SK-N-SH (cell line): ENCODE measurements at regions not wholly inside any gene's neighbourhood (a gene's known extent, or its start where the extent isn't known, plus 50 kb on each side); places are given as distances from the start of the nearest gene placed in this dataset.
"Not testable (repeated sequence)": the region's sequence is repeated elsewhere in the genome, so short reads cannot be mapped to it uniquely, and the experiment has no call there.

Experiments used
- CTCF ChIA-PET: fragments of 300-600, 350-600 bp; formaldehyde crosslinking; extraction: SDS; loops from one replicate; lab custom pipeline; 2021; lab: Yijun Ruan, JAX
- POLR2A ChIA-PET: fragments of 350-600 bp; sonication (Branson Sonifier 250); formaldehyde crosslinking; extraction: SDS; loops from one replicate; lab custom pipeline; 2020; ENCODE audit warnings: antibody characterized with exemption, inconsistent platforms; lab: Yijun Ruan, JAX
- DNase-seq: peaks from one replicate; pipeline ENCODE4 v3.0.0; 2012
- H2AFZ ChIP-seq: fragments of 200-600 bp; sonication (generic); 2 replicates; pipeline ENCODE4 v1.8.1; 2016; ENCODE audit warnings: antibody characterized with exemption, mild to moderate bottlenecking, low read depth
- H3F3A ChIP-seq: fragments of 200-600 bp; sonication (generic); replicated peaks from 2 replicates; pipeline ENCODE3; 2016; ENCODE audit warnings: antibody characterized with exemption, mild to moderate bottlenecking; ENCODE audit not compliant: insufficient read depth
- H3K27ac ChIP-seq, 2 experiments: fragments of 200-500 bp in 1 of 2; fragments of 200-600 bp in 1 of 2; sonication (Bioruptor generic) in 1 of 2; sonication (generic), shearing (Covaris generic) in 1 of 2; 2 replicates each; pipeline versions ENCODE4 v1.5.1 to v1.6.1; 2014 to 2016; ENCODE audit warnings: low read depth in 2 of 2, inconsistent platforms in 1 of 2, low read length in 1 of 2, mild to moderate bottlenecking in 1 of 2, mixed read lengths in 1 of 2
- H3K27me3 ChIP-seq: fragments of 200-600 bp; sonication (generic), shearing (Covaris generic); 2 replicates; pipeline ENCODE4 v1.6.1; 2016; ENCODE audit warnings: mixed run types; ENCODE audit not compliant: insufficient read depth
- H3K36me3 ChIP-seq, 2 experiments: fragments of 200-500 bp in 1 of 2; fragments of 200-600 bp in 1 of 2; sonication (Bioruptor generic) in 1 of 2; sonication (generic) in 1 of 2; replicated peaks in 1 of 2; 2 replicates each; pipeline versions ENCODE3 to v1.5.1; 2014 to 2016; ENCODE audit warnings: low read length in 1 of 2, mild to moderate bottlenecking in 1 of 2; ENCODE audit not compliant: insufficient read depth in 2 of 2, control insufficient read depth in 1 of 2
- H3K4me1 ChIP-seq, 2 experiments: fragments of 200-500 bp in 1 of 2; fragments of 200-600 bp in 1 of 2; sonication (Bioruptor generic) in 1 of 2; sonication (generic), shearing (Covaris generic) in 1 of 2; 2 replicates each; pipeline versions ENCODE4 v1.5.1 to v1.6.1; 2014 to 2016; ENCODE audit warnings: low read depth in 1 of 2, low read length in 1 of 2, mixed run types in 1 of 2; ENCODE audit not compliant: insufficient read depth in 2 of 2, control insufficient read depth in 1 of 2
- H3K4me2 ChIP-seq: fragments of 200-600 bp; sonication (generic), shearing (Covaris generic); 2 replicates; pipeline ENCODE4 v1.6.1; 2017; ENCODE audit warnings: mixed run types
- H3K4me3 ChIP-seq, 2 experiments: fragments of 200-500 bp in 1 of 2; fragments of 200-600 bp in 1 of 2; sonication (Bioruptor generic) in 1 of 2; sonication (generic), shearing (Covaris generic) in 1 of 2; 2 replicates each; pipeline versions ENCODE4 v1.5.1 to v1.8.1; 2014 to 2016; ENCODE audit warnings: low read depth in 2 of 2, inconsistent platforms in 1 of 2, low read length in 1 of 2, mild to moderate bottlenecking in 1 of 2, mixed read lengths in 1 of 2, moderate library complexity in 1 of 2
- H3K79me2 ChIP-seq: fragments of 200-600 bp; sonication (generic); 2 replicates; pipeline ENCODE4 v1.8.1; 2017; ENCODE audit warnings: mild to moderate bottlenecking; ENCODE audit not compliant: insufficient read depth
- H3K9ac ChIP-seq: fragments of 200-600 bp; sonication (generic); 2 replicates; pipeline ENCODE4 v1.6.1; 2017; ENCODE audit warnings: mixed run types
- H3K9me2 ChIP-seq: fragments of 200-600 bp; sonication (generic); 2 replicates; pipeline ENCODE4 v1.6.1; 2017; ENCODE audit warnings: mixed run types
- H3K9me3 ChIP-seq: fragments of 200-600 bp; sonication (generic); 2 replicates; pipeline ENCODE4 v1.6.1; 2017; ENCODE audit warnings: mixed run types, mild to moderate bottlenecking, moderate library complexity
- H4K20me1 ChIP-seq: fragments of 200-600 bp; sonication (generic); 2 replicates; pipeline ENCODE4 v1.6.1; 2017; ENCODE audit warnings: mild to moderate bottlenecking, mixed run types; ENCODE audit not compliant: insufficient read depth
- CTCF ChIP-seq: fragments of 200-600 bp; sonication (generic); IDR thresholded peaks from 2 replicates; pipeline ENCODE4 v1.6.1; 2017; ENCODE audit warnings: antibody characterized with exemption, mild to moderate bottlenecking, moderate library complexity
- FOSL2 ChIP-seq: IDR thresholded peaks from 2 replicates; pipeline ENCODE4 v1.4.0; 2012; ENCODE audit warnings: low read depth, mild to moderate bottlenecking, moderate library complexity, borderline replicate concordance
- FOXJ3 ChIP-seq: sonication (generic); formaldehyde crosslinking; IDR thresholded peaks from 2 replicates; pipeline ENCODE4 v1.5.1; 2020; ENCODE audit warnings: mild to moderate bottlenecking, missing genetic modification reagents
- FOXM1 ChIP-seq: IDR thresholded peaks from 2 replicates; pipeline ENCODE4 v1.4.0; 2012; ENCODE audit warnings: low read depth, mild to moderate bottlenecking
- GABPA ChIP-seq: IDR thresholded peaks from 2 replicates; pipeline ENCODE4 v1.4.0; 2012; ENCODE audit warnings: low read depth, mild to moderate bottlenecking
- JUND ChIP-seq: IDR thresholded peaks from 2 replicates; pipeline ENCODE4 v1.4.0; 2012
- MAX ChIP-seq: IDR thresholded peaks from 2 replicates; pipeline ENCODE4 v1.4.0; 2012; ENCODE audit warnings: low read depth
- MEF2A ChIP-seq: IDR thresholded peaks from 2 replicates; pipeline ENCODE4 v1.4.0; 2012; ENCODE audit warnings: low read depth, borderline replicate concordance
- NRF1 ChIP-seq: IDR thresholded peaks from 2 replicates; pipeline ENCODE4 v1.6.1; 2012; ENCODE audit warnings: low read depth, mild to moderate bottlenecking, low read length
- PBX3 ChIP-seq: IDR thresholded peaks from 2 replicates; pipeline ENCODE4; 2012
- POLR2AphosphoS5 ChIP-seq: IDR thresholded peaks from 2 replicates; pipeline ENCODE4 v1.6.1; 2012; ENCODE audit warnings: low read depth, low read length
- RAD21 ChIP-seq: IDR thresholded peaks from 2 replicates; pipeline ENCODE4 v1.6.1; 2012; ENCODE audit warnings: mild to moderate bottlenecking, low read length
- RCOR1 ChIP-seq: fragments of 150-350 bp; IDR thresholded peaks from 2 replicates; pipeline ENCODE4 v1.6.1; 2017; ENCODE audit warnings: antibody characterized with exemption, low read length
- RFX5 ChIP-seq: IDR thresholded peaks from 2 replicates; pipeline ENCODE4 v1.6.1; 2012; ENCODE audit warnings: mild to moderate bottlenecking, improper control_type of control experiment, low read length
- RXRA ChIP-seq: IDR thresholded peaks from 2 replicates; pipeline ENCODE4 v1.4.0; 2012; ENCODE audit warnings: low read depth, mild to moderate bottlenecking, borderline replicate concordance
- SMC3 ChIP-seq: IDR thresholded peaks from 2 replicates; pipeline ENCODE4 v1.6.1; 2012; ENCODE audit warnings: low read depth, low read length, improper control_type of control experiment
- TAF1 ChIP-seq: IDR thresholded peaks from 2 replicates; pipeline ENCODE4 v1.6.1; 2012; ENCODE audit warnings: low read depth, mild to moderate bottlenecking, low read length, moderate library complexity, borderline replicate concordance
- TCF12 ChIP-seq: IDR thresholded peaks from 2 replicates; pipeline ENCODE4 v1.4.0; 2012
- TEAD4 ChIP-seq: IDR thresholded peaks from 2 replicates; pipeline ENCODE4 v1.4.0; 2012; ENCODE audit warnings: mild to moderate bottlenecking, borderline replicate concordance; ENCODE audit not compliant: insufficient read depth
- USF2 ChIP-seq: fragments of 150-350 bp; IDR thresholded peaks from 2 replicates; pipeline ENCODE4 v1.6.1; 2017; ENCODE audit warnings: antibody characterized with exemption, low read length, low read depth, borderline replicate concordance
- YY1 ChIP-seq: IDR thresholded peaks from 2 replicates; pipeline ENCODE4 v1.4.0; 2012; ENCODE audit warnings: low read depth, mild to moderate bottlenecking
- WGBS: methylation state at CpG from one replicate; pipeline ENCODE4 v1.1.6; 2017; ENCODE audit warnings: low lambda C conversion rate; 5-methylcytosine and 5-hydroxymethylcytosine counted together

GRCh38 chr5:154702477-154702876 lies 52.7 kb upstream of the LARP1 start:
- no peaks in the 10 kb centered on the region for H4K20me1 ChIP-seq
- DNase-seq, result no peak
- H3K36me3 ChIP-seq, result no peaks in the 10 kb centered on the region
- H3K4me3 ChIP-seq, result no peak overlapping the region
- 98% methylated on average over 5 of the region's 5 CpGs for WGBS
- no peak overlapping the region for H3K4me2 ChIP-seq
- no peak overlapping the region for H3K27ac ChIP-seq
- no peaks in the 10 kb centered on the region for H3F3A ChIP-seq
- H3K9ac ChIP-seq, result no peak overlapping the region
- H3K9me3 ChIP-seq, result no peaks in the 10 kb centered on the region
- no peaks in the 10 kb centered on the region for H3K79me2 ChIP-seq
- no peak overlapping the region for H2AFZ ChIP-seq
- H3K27me3 ChIP-seq, result no peaks in the 10 kb centered on the region
- POLR2A ChIA-PET, result no interaction called here
- H3K4me1 ChIP-seq, result no peaks in the 10 kb centered on the region
- H3K9me2 ChIP-seq, result no peaks in the 10 kb centered on the region
- TF ChIP-seq NRF1 (no peak), GABPA (no peak), RFX5 (no peak), FOXM1 (no peak), PBX3 (no peak), RCOR1 (no peak)
- CTCF ChIA-PET, result no interaction called here

- H3K9ac ChIP-seq, H3K4me1 ChIP-seq, H3K9me3 ChIP-seq, H4K20me1 ChIP-seq, H3K79me2 ChIP-seq, H3K36me3 ChIP-seq, DNase-seq, H2AFZ ChIP-seq, H3K9me2 ChIP-seq, H3F3A ChIP-seq, H3K4me2 ChIP-seq, H3K27me3 ChIP-seq, POLR2A ChIA-PET, CTCF ChIA-PET, H3K4me3 ChIP-seq, H3K27ac ChIP-seq: not testable (repeated sequence)
- WGBS, result 81% methylated on average over 4 of the region's 4 CpGs
Measured at GRCh38 chr5:154701725-154702124, 53.5 kb upstream of the LARP1 start.

GRCh38 chr5:154701181-154701580 lies 54.0 kb upstream of the LARP1 start:
- WGBS, result 23% methylated on average over 3 of the region's 3 CpGs
- no peak overlapping the region for H3K9ac ChIP-seq
- POLR2A ChIA-PET, result no interaction called here
- H3K4me2 ChIP-seq, result no peak overlapping the region
- no peak overlapping the region for H3K27ac ChIP-seq
- H2AFZ ChIP-seq, result no peak overlapping the region
- CTCF ChIA-PET, result no interaction called here
- H3F3A ChIP-seq, result no peaks in the 10 kb centered on the region
- H3K79me2 ChIP-seq, result no peaks in the 10 kb centered on the region
- no peak for DNase-seq
- no peak overlapping the region for H3K4me3 ChIP-seq
- H3K9me2 ChIP-seq, result no peaks in the 10 kb centered on the region
- H4K20me1 ChIP-seq, result no peaks in the 10 kb centered on the region
- no peaks in the 10 kb centered on the region for H3K36me3 ChIP-seq
- H3K9me3 ChIP-seq, result no peaks in the 10 kb centered on the region
- H3K27me3 ChIP-seq, result no peaks in the 10 kb centered on the region
- H3K4me1 ChIP-seq, result no peaks in the 10 kb centered on the region
- TF ChIP-seq POLR2AphosphoS5 (no peak), RXRA (no peak), YY1 (no peak), TAF1 (no peak), USF2 (no peak), RAD21 (no peak), NRF1 (no peak), CTCF (no peak), JUND (no peak), TCF12 (no peak), RCOR1 (no peak), FOSL2 (no peak), RFX5 (no peak), MEF2A (no peak), MAX (no peak), TEAD4 (no peak), FOXJ3 (CRISPR knock-in tag) (no peak), SMC3 (no peak)
